Limb (tissue), 2 donors: ENCODE measurements at regions not wholly inside any gene's neighbourhood (a gene's known extent, or its start where the extent isn't known, plus 50 kb on each side); places are given as distances from the start of the nearest gene placed in this dataset.

Experiments used
- DNase-seq, 2 donors: peaks; one replicate each; pipeline ENCODE4 v3.0.0-alpha.2; 2016; ENCODE audit errors: extremely low spot score in 2 of 2

DNA sequence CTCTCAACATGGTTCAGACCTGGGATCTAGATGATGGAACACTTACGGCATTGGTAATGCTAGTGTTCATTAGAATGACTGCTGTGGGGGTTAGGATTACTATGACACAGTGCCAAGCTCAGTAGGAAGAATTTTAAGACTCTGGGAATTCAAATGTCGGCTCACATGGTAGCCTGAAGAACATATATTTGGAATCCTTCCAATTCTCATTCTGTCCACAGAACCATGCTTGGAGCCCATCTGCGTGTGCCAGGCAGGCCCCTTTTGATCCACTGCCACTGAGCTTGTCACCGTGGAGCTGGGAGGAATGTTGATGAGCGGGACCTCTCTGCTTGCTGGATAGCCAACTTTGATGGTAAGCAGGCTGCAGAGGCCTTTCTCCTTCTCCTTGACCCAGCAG, 322.0 kb upstream of the SOX11 start:
- DNase-seq: peak in 1 of 2 donors; percentile 44

DNA sequence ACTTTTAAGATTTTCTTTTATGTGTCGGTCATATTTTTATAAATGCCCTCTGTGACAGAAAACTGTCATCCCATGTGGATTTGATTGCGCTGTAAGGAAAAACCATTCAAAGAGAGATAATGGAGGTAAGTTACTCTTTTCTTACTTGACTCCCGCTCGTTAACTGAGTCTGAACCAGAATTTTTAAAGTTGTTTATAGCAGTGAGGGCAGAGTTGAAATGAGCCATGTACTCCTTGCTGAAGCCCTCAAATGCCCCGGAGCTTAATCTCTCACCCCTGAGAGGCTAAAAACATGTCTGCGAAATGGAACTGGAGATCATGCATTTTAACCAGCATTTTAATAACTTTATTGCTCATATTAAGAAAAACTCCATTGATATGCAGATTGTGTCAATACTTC, 320.0 kb upstream of the SOX11 start:
- DNase-seq: no peak

DNA sequence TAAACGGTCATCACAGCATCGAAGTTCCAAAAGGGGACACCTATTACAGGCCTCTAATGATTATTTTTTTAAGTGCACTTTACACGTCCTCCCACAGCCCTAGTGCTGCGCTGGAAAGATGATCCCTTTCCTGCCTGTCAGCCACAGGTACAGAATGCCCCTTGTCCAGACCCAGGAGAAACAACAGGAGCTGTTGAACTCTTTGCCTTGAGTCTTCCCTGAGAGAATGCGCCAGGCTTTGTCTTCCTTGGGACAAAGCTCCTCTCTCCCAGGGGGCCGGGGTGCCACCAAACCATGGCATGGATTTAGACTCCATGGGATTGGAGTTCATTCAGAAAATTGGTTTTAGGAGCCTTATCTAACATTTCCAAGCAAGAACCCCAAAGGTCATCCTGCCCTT, 319.0 kb upstream of the SOX11 start:
- DNase-seq: peak in 1 of 2 donors; percentile 61

DNA sequence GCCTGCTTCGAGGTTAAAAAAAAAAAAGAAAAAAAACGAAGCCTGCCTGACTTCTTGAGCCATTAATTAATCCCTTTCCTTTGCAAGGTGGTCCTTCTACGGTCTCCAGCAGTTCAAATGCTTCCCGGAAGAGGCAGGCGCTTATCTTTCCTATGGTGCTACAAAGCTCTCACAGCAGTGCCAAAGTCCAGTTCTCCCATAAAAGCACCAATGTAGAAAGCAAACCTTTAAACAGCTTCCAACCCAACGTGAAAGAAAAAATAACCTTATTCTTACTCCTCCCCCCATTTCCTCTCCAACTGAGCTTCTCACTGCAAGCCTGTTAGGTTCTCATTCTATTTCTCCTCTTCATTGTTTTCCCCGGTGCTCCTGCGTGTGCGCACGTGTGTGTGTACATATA, 317.4 kb upstream of the SOX11 start:
- DNase-seq: no peak

DNA sequence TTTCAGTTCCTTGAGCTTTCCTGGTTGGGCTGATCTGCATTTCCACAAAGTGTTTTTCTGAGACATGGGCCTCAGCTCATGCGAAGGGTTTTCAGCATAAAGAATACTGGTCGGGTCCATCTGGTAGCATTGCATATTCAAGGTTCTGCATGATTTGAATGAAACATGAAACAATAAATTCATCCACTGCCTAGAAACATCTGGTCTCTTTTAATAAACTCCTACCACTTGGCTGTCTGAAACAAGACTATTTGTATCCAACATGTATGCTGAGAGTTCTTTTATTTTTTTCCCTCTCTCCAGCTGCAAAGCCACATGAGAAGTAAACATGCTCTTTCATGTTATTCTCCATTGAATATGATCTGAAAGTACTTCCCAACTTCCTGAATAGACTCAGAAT, 314.9 kb upstream of the SOX11 start:
- DNase-seq: peak in 1 of 2 donors; percentile 61

DNA sequence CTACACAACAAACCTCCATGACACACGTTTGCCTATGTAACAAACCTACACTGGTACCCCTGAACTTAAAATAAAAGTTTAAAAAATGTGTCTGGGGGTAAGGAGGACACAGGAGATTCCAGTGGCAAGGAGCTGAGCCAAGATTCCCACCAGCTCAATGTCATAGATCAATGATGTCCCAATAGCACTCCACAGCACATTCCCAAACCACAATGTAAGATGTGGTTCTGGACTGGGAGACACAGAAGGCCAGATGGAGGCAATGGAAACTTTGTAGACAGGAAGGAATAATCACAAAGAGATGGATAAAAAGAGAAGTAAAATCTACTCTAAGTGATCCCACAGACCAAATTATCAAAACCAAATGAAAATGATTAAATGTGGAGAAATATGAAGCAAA, 312.4 kb upstream of the SOX11 start:
- DNase-seq: no peak

DNA sequence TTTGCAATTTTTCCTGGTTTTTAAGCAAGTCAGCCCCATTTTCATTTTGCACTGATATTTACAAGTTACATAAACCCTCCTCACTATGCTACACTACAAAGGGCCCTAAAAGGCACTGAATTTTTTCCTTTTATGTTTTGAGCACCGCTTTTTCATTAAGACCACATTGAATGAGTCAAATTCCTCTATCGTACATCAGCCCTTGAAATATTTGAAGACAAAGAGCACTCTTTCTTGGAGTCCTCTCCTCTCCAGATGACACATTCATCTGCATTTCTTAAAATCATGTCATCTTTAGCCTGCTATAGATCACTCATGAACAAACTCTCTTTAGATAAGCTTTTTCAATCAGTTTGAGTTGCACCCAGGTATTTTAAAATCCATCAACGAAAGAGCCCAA, 306.6 kb upstream of the SOX11 start:
- no peak for DNase-seq

DNA sequence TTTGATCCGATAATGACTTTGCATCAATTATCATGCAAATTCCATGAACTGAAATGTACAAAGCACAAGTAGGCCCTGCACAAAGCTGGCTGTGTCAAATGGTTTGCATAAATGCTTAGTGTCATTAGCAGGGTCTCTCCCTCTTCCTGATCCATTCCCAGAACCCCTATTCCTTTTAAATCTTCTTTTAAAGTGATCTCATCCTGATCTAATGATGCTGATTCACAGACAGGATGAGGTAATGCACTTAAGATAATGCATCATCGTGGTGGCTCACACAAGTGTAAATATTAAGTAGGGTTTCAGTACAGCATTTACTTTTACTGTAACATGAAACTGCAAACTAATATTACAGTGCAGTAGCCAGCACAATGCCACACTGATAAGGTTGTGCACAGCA, 304.8 kb upstream of the SOX11 start:
- no peak for DNase-seq

DNA sequence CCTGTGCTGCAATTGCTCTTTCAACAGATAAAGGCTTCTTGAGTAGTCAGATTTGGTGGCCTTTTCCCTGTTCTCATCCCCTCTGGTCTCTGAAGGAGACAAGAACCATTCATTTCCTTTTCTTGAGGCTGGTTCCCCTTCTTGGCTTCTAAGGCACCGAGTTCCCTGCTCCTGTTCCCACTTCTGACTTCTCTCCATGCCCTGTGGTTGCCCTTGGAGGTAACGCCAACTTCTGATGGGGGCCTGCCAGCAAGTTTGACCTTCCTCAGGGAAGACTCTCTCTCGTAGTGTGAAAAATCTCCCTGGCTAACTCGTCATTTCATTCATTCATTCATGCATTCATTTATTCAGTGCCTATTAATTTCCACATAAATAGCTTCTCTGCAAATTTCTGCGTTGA, 302.4 kb upstream of the SOX11 start:
- DNase-seq: no peak

DNA sequence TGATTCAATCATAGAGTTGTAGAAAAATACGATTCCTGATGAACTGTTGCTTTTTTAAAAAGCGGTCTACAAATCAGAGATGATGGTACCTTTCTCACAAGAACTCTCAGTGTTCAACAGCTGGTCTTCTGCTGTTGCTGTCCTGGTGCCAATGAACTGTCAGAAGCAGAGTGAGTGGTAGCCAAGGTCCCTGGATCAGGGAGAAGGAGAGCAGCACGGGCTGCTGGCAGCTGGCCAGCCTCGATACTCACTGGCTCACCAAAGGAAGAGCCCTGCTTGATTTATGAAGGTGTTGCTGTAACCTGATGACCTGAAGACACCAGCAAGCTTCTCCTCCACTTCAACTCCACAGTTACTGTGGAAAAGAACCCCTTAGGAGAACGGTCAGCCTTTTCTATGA, 300.8 kb upstream of the SOX11 start:
- peak in 1 of 2 donors; percentile 62 for DNase-seq

DNA sequence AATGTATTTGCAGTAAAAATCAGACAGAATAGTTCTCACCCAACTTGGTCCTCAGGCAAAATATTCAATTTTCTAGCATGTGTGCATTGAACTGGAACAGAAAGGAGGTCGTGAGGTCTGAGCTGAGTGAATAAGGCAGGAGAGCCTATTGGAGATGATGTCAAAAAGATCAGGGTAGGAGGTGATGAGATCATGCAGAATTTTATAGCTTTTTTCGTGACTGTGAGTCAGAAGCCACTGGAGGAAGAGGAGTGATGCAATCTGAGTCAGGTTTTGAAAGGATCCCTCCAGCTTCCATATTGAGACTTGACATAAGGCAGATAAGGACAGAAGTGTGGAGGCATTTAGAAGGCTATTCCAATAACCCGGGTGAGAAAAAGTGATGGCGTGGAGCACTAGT, 299.5 kb upstream of the SOX11 start:
- no peak for DNase-seq

DNA sequence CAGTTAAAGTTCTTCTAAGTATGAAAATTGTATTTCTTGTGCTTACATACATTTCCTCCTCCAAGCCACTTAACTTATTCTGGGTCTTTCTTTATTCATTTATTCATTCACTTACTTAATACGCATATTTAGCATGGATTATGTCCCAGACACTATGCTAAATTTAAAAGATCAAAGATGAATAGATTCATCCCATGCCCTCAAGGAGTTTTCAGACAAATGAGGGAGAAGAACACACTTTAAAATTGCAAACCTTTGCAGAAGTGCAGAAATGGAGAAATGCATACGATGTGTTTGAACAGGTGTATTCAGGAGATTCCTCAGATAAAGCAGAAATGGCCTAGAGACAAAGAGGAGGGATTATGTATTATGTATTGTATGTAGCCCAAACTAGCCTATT, 298.7 kb upstream of the SOX11 start:
- DNase-seq: no peak

DNA sequence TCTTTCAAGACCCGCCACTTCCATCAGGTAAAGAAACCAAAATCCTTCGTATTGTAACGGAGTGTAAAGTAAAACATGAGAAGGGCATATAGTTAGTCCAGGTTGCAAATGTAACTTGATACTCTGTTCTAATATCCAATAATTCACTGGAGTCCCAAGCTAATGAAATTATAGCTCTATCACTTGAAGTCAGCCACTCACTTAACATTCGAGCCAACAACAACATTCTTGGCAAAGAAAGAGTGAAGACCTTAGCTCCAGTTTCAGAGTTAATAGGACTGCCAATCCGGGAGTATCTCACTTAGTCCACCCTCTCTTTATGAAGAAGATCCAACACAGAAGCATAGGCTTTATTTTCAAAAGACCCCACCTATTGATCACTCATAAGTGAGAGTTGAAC, 298.0 kb upstream of the SOX11 start:
- no peak for DNase-seq

DNA sequence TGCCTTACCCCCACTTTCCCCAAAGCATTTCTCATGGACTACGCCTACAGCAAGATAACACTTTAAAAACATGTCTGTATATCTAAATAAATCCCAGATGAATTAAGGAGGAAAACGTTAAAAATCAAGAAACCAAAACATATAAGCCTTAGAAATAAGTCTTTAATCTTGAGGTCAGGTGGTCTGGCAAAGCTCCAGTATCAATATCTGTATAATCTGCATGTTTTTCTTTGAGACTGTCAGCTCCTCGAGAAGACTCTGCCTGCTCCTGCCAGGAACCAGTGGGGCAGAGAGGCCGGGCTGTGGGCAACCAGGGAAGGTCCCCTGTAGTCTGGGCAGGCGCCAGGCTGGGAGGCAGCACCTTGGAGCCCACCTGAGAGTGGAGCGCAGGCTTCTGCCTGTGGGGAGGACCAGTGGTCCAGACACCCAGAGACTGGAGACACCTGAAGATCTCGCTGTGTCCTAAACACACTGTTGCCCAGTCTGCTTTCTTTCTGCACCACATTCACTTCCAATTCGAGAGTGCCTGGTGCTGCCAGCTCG, 291.0 kb upstream of the SOX11 start:
- DNase-seq: no peak

DNA sequence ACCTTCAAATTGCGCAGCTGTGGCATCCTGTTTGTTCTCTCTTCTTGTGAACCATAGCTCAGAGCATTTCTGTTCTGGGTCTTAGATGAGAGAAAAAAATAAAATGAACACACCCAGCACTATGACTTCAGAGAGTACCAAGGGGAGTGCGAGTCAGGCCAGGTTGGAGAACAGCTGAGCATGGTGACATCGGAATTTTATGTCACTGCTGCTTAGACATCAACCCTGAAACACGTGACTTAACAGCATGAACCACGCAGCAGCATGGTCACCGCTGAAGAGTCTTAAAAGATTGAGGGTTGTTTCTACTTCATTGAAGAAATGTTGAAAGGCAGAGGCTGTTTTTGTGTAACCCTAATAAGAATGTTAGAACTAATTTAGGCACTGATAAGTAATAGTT, 288.8 kb upstream of the SOX11 start:
- no peak for DNase-seq

DNA sequence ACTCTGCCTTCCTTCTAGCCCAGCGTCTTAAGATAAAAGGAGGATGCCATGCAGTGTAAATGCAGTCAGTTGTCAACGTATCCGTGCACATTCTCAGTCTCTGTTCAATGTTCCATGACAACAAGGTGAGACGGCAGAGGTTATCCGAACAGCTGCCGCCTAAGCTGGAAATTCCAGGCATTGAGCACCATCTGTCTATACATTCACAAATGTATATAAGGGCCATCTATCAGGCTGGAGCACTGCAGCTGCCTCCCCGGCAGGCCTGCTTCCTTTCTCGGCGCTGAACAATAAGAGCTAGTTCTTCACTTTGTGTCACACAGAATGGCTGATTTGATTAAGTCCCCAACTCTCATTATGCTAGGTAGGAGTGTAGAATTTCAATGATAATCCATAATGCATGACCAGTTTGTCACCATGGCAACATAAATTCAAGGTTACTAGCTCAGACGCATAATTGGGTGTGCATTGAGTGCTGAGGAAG, 282.2 kb upstream of the SOX11 start:
- peak; percentile 3 to 52 for DNase-seq

DNA sequence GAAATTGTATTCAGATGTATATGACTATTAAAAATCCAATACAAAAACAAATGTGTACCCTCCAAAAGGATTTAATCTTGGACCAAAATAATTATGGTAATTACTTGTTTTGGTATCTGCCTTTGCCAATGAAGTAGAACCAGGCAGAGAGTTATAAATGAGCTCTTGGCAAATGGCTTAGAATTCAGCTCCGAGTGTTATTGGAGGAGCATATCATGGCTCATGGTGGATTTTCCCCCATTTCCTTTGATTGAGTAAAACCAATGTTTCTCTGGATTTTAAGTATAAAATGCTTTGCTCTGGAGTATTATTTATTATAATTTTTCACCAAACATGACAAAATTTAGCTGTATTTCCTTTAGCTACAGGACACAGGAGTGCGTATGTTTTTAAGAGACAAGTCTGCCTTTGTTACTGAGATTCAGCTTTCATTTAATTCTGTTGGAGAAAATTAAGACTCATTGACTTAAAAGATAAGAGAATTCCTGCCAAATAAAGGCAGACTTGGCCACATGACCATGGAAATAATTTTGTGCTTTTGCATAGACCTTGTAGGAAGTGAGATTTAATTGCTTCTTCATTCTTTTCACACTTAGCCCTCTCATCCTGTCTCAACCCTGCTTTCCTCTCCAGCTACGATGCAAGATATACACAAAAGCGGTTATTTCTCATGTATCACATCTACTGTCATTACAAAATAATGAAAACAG, 281.0 kb upstream of the SOX11 start:
- no peak for DNase-seq

DNA sequence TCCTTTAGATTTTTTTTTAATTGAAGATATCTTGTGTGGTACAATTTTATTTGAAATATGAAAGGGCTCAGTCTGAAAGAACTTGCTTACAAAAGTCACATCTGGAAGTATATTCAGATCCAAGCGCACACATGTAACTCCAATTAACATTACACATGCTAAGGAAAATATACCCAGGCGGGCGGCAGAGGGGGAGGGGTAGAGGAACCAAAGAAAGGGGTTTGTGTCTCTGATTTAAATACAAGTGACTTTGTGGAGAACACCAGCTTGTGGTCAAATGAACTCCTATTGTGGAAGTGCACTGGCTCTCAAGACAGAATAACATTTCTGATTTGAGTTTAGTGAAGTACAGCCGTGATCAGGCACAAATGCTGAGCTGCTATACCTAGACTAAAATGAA, 280.2 kb upstream of the SOX11 start:
- peak; percentile 37 to 48 for DNase-seq

DNA sequence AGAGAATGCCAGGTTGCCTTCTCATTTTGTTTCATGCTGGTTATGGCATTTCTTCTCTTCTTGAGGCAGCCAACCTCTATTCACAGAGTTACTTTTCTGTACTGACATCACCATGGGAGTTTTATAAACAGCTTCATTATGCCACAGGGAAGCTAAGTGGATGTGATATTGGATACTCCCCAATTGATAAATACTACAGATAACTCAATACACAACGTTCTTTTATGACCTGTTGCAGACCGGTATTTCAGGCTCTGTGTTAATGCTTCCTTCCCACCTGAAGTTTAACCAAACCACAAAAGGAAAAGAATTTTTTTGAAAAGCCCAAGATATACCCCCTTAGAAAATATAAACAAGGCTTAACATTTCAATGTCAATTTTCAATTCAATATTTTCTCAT, 258.3 kb upstream of the SOX11 start:
- no peak for DNase-seq

DNA sequence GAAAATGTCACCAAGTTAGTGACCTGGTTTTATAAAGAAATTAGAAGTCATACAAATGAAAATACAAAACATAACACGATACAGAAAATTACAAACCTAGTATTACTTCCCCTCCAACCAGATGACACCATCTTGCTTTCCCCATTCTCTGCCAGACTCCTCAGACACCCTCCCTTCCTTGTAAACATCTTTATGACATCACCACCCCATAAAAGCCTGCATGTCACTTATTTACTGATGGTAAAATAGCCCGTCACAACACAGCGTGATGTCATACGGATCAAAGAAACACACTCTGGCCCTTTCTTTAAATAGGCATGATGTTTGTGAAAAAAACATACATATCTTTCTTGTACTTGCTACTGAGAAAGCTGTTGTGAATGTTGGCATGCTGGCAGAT, 254.8 kb upstream of the SOX11 start:
- DNase-seq: no peak

DNA sequence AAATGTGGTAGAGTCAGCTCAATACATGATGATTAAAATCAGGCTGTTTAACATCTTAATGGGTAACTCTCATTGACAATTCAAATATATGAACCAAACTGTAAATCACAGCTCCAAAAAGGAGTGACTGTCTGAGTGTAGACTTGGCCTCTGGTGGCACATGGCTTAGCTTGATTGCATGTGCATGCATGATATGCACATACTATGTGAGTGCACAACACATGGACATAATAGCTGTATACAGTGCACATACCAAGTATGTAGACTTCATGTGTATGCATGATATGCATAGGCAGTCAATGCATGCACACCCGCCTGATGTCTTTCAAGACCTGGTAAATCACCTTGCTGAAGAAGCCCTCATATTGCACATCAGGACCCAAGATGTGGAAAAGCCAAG, 252.0 kb upstream of the SOX11 start:
- DNase-seq: no peak

DNA sequence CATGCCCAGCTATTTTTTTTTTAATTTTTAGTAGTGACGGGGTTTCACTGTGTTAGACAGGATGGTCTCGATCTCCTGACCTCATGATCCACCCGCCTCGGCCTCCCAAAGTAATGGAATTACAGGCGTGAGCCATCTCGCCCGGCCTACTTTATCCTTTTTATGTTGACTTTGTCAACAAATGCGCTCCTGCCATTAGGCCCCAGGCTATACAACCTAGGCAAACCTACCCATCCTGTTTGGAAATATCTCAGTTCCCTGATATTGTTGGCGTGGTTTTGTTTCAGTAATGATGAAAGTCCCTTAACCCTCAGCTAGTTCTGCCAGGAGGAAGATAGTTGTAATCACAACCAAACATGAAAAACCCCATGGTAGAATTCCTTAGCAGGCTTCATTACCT, 249.4 kb upstream of the SOX11 start:
- DNase-seq: no peak

DNA sequence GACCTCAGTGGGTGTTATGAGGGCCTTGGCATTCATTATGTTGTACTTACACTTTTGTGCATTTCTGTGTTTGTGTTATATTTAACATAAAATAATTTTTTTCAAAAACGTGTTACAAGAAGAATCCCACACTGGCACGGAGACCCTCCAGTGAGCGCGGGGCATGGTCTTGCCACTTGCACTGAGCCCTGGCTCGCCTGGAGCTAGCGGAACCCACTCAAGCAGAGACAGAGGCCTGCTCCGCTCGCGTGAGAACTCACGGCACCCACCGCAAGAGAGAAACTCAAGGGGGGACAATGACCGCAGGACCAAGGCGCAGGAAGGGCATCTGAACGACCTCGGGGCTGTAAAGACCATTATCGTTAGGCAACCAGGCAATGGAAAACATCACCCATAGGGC, 248.0 kb upstream of the SOX11 start:
- DNase-seq: no peak

DNA sequence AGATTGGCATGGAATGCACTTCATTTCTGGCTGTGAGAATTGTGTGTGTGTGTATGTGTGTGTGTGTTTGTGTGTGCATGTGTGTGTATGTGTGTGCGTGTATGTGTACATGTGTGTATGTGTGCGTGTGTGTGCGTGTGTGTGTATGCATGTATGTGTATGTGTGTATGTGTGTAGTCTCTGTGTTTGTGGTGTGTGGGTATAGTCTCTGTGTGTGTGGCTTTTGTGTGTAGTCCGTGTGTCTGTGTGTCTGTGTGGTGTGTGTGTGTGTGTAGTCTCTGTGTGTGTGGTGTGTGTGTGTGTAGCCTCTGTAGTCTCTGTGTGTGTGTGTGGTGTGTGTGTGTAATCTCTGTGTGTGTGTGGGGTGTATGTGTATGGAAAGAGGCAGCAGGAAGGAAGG, 247.3 kb upstream of the SOX11 start:
- no peak for DNase-seq
